ENCODE measurements at regions not wholly inside any gene's neighbourhood (a gene's known extent, or its start where the extent isn't known, plus 50 kb on each side); places are given as distances from the start of the nearest gene placed in this dataset.

GRCh38 chr7:10076660-10077300 is 896.9 kb upstream of the PHF14 start:
- H3K4me1 ChIP-seq (ENCODE audit: control insufficient read depth in 1 of 2, low read depth in 2 of 2): no peaks in the 10 kb centered on the region
- no peak for DNase-seq (ENCODE audit: low spot score)
- H3K9me3 ChIP-seq: no peaks in the 10 kb centered on the region
- no peaks in the 10 kb centered on the region for H3K36me3 ChIP-seq
- no peak overlapping the region for H3K4me3 ChIP-seq
- no peaks in the 10 kb centered on the region for H3K27me3 ChIP-seq (replicated peaks; ENCODE audit: insufficient read depth)
- TF ChIP-seq CTCF (IDR thresholded peaks at IDR 0.05): no peak
- H3K27ac ChIP-seq: no peak overlapping the region
- ATAC-seq (ENCODE audit: insufficient number of reproducible peaks, low FRiP score, low read depth): no peak

- no peak for ATAC-seq (ENCODE audit: insufficient number of reproducible peaks, low FRiP score, low read depth)
- H3K4me1 ChIP-seq (ENCODE audit: control insufficient read depth in 1 of 2, low read depth in 2 of 2): no peaks in the 10 kb centered on the region
- TF ChIP-seq CTCF (IDR thresholded peaks at IDR 0.05): no peak
Observed at GRCh38 chr7:10079572-10079971, 894.1 kb upstream of the PHF14 start.

GRCh38 chr7:10082896-10083295 is 890.8 kb upstream of the PHF14 start:
- no peaks in the 10 kb centered on the region for H3K9me3 ChIP-seq
- H3K4me1 ChIP-seq (ENCODE audit: control insufficient read depth in 1 of 2, low read depth in 2 of 2): no peaks in the 10 kb centered on the region
- no peak overlapping the region for H3K4me3 ChIP-seq
- H3K27me3 ChIP-seq (replicated peaks; ENCODE audit: insufficient read depth): no peaks in the 10 kb centered on the region
- no peak for DNase-seq (ENCODE audit: low spot score)
- TF ChIP-seq CTCF (IDR thresholded peaks at IDR 0.05): no peak
- H3K27ac ChIP-seq: no peak overlapping the region
- H3K36me3 ChIP-seq: no peaks in the 10 kb centered on the region
- ATAC-seq (ENCODE audit: insufficient number of reproducible peaks, low FRiP score, low read depth): no peak

More at GRCh38 chr7:10079572-10079971, 894.1 kb upstream of the PHF14 start:
- no peak for DNase-seq (ENCODE audit: low spot score)
- H3K27ac ChIP-seq: no peak overlapping the region
- no peak overlapping the region for H3K4me3 ChIP-seq
- H3K36me3 ChIP-seq: no peaks in the 10 kb centered on the region
- H3K27me3 ChIP-seq (replicated peaks; ENCODE audit: insufficient read depth): no peaks in the 10 kb centered on the region
- H3K9me3 ChIP-seq: no peaks in the 10 kb centered on the region

- ATAC-seq (ENCODE audit: insufficient number of reproducible peaks, low FRiP score, low read depth) (no peak), DNase-seq (ENCODE audit: low spot score) (no peak)
- Histone ChIP-seq H3K4me1 (ENCODE audit: control insufficient read depth in 1 of 2, low read depth in 2 of 2) (no peaks in the 10 kb centered on the region), H3K27ac (no peak overlapping the region), H3K36me3 (no peaks in the 10 kb centered on the region), H3K27me3 (replicated peaks; ENCODE audit: insufficient read depth) (no peaks in the 10 kb centered on the region), H3K9me3 (no peaks in the 10 kb centered on the region), H3K4me3 (no peak overlapping the region)
- no peak for TF ChIP-seq CTCF (IDR thresholded peaks at IDR 0.05)
Observed at GRCh38 chr7:10083766-10084165, 889.9 kb upstream of the PHF14 start.

- DNase-seq (ENCODE audit: low spot score) (no peak), ATAC-seq (ENCODE audit: insufficient number of reproducible peaks, low FRiP score, low read depth) (no peak)
- no peak for TF ChIP-seq CTCF (IDR thresholded peaks at IDR 0.05)
- Histone ChIP-seq H3K4me1 (ENCODE audit: control insufficient read depth in 1 of 2, low read depth in 2 of 2) (no peaks in the 10 kb centered on the region), H3K4me3 (no peak overlapping the region), H3K27ac (no peak overlapping the region), H3K27me3 (replicated peaks; ENCODE audit: insufficient read depth) (no peaks in the 10 kb centered on the region), H3K36me3 (no peaks in the 10 kb centered on the region), H3K9me3 (no peaks in the 10 kb centered on the region)
Observed at GRCh38 chr7:10085231-10085630, 888.4 kb upstream of the PHF14 start.

Measured in thoracic aorta (tissue), 2 donors.